Umbilical cord (tissue), 1 donor: ENCODE measurements at regions not wholly inside any gene's neighbourhood (a gene's known extent, or its start where the extent isn't known, plus 50 kb on each side); places are given as distances from the start of the nearest gene placed in this dataset.
"Not testable (repeated sequence)": the region's sequence is repeated elsewhere in the genome, so short reads cannot be mapped to it uniquely, and the experiment has no call there.

Source experiments
- DNase-seq: peaks from one replicate; pipeline ENCODE4 v3.0.0-alpha.2; 2015; ENCODE audit warnings: low spot score

DNA sequence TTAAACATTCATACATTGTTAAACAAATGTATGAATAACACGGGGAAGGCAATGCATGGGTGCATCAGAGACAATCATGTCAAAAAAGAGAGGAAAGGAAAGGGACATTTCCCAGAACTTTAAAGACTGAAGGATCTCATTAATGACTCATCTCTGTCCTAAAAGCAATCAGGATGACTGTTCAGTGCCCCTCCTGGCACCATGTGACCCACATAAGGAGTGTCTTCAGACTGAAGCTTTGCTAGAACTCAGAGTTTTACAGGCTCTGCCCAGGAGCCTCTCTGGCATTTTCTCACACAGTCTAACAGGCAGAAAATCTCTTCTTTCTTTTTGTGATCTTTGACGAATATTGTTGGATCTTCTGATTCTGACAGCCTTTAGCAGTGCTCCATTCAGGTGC lies 315.3 kb downstream of the OTUD1 start:
- DNase-seq = no peak

DNA sequence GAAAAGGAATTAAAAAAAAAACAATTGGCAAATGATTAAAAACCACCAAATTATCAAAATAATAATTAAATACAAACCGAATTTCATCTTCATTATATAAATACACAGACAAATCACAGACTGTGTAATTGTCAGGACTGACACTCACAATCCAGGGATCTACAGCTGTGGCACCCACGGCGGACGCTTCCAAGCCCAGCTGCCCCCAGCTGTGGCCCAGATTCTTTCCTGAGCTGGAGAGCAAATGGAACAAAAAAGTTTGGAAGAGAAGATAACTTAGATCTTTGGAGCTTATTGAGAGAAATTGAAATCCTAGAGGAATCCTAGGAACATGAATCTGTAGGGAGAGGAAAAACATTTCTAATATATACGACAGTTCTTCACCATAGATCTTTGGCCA lies 316.1 kb downstream of the OTUD1 start:
- DNase-seq = no peak

DNA sequence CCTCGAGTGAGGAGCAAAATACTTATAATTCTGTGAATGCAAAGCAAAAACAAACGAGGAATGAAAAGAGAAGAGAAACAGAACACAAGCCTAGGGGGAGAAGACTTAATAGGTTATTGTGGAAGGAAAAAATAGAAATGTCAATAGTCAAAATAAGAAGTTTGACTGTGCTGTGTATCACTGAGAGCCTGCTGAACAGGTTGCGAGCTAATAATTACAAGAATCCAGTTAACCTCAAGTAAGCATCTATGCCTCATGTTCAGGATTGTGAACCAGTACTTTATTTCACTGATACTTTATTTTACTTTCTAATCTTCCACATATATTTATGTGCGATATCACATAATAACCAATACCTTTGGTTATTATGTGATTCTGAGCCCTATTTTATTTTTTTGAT lies 316.7 kb downstream of the OTUD1 start:
- DNase-seq = no peak

DNA sequence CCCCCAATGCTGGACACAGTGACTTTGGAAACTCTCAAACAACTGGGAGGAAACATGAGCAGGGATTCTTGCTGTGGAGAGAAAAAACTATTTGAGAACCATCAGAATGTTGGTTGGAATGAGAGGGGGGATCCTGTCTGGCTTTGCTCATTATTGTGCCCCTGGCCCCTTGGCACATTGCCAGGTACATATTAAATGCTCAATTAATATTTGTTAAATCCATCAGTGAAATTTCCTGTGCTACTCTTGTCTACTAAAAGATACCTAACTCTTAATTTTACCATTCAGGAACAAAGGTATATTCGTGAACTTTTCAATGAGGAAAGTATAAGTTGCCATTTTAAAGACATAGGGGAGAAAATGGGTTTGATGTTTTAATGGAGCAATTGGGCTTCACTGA lies 329.4 kb downstream of the OTUD1 start:
- no peak for DNase-seq

DNA sequence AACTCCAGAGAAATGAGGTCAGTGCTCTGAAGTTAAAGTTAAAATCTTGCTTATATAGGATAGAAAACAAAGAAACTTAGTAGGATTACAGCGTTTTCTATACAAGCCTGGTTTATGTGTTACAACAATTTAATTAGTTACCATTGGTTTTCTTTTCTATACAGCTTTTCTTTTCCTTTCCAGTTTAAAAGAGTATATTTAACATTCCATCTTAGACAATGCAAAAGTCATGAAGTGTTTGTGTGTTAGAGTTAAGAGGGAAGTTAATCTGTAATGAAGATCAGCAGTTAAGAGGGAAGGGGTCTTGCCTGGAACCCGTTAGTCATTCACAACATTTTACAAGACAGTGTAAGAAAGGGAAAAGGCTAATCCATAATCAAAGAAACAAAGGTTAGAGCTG lies 338.3 kb downstream of the OTUD1 start:
- no peak for DNase-seq

DNA sequence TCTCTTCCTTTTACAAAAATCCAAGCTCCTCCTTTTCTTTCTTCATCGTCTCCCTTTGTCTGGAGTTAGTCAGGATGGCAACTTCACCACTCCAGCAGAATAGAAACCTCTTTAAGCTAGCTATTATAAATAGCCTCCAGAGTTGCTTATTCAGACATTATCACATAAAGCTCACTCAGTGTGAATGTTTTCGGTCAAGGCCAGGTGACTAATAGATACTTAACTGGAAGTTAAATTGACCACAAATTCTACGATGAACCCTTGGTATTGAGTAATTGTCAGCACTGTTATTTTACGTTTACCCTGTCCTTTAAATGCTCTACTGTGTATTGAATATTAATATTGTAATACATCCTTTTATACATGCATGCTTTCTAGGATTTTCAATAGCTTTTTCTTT lies 340.4 kb downstream of the OTUD1 start:
- no peak for DNase-seq

DNA sequence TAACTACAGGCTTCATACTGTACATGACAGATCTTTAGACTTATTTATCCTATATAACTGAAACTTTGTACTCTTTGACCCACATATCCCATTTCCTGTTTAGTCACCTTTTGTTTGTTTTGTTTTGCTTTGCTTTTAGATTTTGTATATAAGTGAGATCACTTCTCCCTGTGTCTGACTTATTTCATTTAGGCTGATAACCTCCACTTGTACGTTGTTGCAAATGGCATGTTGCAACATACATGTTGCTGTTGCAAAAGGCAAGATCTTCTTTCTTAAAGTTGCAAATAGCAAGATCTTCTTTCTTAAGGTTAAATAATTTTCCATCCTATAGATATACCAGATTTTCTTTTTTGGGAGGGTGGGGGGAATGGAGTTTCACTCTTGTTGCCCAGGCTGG lies 341.5 kb downstream of the OTUD1 start:
- no peak for DNase-seq

DNA sequence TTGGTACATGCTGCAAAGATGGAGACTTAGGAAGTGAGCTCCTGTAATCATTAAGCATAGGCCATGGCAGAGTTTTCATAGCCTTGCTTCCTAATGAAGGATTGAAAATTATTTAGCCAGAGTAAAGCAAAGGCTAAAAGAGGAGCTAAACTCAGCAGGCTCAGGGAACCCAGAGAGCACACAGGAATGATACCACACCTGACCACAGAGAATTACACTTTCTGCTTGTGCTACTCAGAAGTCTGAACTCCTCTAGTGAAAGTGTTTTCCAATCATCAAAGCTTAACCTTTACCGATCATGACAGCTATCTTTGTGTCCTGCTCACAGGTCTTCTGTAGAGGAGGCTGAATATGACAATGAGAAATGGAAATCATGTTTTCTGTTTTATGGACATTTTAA lies 347.7 kb downstream of the OTUD1 start:
- DNase-seq = no peak

DNA sequence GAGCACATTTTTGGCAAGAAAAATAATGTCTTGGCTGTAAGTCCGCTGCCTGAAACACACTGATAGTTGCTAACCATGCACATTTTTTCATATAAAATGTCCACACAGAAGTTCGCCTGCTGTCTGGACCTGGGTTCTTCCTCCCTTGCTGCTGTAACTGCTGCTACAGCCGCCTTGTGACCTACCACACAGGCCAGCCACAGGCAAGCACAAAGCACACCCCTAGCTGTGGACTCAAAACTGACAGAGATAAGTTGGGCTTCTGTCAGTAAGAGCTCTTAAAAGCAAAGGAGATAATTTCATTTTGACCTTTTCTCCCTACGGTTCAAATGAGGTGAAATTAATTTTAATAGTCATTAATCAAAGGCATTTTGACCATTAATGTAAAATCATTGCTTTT lies 354.7 kb downstream of the OTUD1 start:
- no peak for DNase-seq

DNA sequence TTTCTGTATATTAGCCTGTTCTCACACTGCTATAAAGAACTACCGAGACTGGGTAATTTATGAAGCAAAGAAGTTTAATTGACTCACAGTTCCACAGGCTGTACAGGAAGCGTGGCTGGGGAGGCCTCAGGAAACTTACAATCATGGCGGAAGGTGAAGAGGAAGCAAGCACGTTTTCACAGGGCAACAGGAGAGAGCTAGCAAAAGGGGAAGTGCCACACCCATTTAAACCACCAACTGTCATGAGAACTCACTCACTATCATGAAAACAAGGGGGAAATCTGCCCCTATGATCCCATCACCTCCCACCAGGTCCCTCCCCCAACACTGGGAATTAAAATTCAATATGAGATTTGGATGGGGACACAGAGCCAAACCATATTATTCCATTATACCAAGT lies 358.6 kb downstream of the OTUD1 start:
- DNase-seq = not testable (repeated sequence)

DNA sequence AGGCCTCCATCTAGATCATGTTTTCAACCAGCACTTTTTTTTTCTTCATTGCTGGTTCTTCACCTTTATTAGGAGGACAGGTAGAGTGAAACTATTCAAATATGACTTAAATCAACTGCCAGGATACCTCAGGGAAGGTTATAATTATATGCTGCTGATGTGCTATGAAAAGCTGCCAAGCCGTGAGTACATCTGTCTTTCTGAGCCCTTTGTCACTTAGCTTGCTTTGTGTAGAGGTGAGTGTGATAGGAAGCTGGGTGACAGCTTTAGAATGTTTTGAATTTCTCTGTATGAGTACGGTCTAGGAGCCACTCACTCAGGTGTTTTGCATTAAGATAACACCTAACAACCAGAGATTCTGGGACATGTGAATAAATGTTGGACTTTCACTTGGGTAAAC lies 365.2 kb downstream of the OTUD1 start:
- no peak for DNase-seq

DNA sequence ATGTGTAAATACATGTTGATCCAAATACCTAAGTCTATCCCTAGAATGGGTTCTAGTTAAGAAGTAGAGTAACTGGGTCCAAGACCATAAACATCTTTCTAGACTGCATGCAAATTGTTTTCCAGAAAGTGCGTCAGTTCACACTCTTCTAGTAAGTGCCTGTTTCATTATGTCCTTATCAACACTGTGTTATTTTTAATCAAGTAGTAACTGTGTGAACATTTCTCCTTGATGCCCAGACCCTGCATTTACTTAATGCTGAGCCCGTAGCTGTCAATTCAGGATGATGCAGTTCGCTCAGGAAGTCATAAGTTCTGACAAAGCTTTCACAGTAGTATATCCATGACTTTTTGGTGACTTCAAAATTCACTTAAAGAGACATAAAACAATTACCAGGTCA lies 374.8 kb downstream of the OTUD1 start:
- DNase-seq = no peak

DNA sequence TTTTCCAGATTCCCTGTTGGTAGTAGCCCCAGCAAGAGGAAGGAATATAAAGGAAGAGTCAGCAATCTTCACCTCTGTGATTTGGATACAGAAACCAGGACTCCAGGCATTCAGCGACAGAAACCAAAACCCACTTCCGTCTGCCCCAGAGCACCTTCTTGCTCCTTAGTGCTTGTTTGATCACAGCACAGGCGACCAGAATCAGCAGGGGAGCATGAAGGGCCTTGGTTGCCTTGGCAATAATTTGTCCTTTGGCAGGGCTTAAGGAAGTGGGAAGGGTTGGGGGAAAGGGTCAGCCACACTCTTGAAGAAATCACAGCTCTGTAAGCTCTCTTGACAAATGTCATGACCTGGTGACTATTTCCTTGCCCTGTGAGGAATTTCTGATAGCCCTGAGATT lies 379.6 kb downstream of the OTUD1 start:
- no peak for DNase-seq

DNA sequence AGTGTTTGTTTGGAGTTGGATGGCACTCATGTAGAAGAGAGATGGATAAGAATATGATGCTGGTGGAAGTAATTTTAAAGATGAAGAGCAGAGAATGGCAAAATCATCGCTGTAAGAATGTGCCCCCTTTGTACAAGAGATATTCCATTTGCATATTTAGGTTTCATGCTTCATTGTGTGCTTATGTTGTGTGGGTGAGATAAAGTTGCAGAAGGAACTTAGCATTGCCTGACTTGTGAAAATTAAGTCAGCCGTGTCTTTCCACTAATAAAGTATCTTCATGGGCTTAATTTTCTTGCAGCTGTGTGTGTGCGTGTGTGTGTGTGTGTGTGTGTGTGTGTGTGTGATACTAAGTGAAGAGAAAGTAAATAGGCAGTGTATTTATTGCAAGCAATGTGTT lies 381.9 kb downstream of the OTUD1 start:
- no peak for DNase-seq

DNA sequence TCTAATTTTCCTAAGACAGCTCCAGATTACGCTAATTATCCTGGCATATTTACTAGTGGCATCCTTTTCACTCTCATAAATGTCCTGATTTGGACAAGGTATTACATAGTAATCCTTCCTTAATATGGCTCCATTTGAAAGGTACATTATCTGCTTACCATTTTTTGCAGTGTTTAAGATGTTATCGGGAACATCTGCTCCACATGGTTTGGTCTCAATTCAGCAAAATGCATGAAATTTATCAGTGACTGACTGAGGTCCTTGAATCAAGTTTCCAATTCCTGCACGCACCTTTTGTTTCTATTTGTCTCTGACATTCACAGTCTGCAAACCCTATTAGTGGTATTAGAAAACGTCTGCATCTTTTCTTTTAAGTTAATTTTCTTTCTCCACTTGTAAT lies 384.1 kb upstream of the KIAA1217 start:
- DNase-seq = no peak

DNA sequence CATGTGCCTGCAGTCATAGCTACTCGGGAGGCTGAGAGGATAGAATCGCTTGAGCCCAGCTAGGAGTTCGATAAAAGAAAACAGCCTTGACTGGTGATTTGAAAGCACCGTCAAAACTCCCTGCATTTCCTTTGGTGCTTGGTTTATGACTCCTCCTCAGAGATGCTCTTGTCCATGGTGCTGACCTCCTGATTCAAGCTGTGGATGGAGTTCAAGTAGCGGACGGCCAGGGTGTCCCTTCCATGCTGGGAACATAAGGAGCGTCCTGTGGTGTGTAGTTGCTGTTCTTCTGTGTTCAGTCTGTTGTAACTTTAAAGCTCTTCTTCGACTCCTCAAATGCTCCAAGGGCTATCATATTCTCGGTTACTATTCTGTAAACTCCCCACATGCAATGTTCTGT lies 382.5 kb upstream of the KIAA1217 start:
- peak; percentile 58 for DNase-seq

DNA sequence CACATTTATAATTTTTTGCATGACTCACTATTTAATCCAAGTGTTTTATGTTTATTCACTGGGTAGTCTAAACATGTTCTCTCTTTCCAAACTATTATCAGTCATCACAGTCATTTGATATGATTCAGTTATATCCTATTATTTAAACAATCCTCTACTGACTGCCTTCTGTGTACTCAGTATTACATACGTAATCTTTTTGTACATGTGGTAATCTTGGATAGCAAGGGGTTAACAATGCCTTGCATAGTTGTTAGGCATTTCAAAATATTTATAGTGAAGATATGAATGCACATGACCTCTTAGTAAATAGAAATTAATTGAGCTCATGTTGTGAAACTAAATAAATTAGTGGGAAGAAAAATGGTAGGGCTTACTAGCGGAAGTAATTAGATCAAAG lies 379.4 kb upstream of the KIAA1217 start:
- DNase-seq = no peak

DNA sequence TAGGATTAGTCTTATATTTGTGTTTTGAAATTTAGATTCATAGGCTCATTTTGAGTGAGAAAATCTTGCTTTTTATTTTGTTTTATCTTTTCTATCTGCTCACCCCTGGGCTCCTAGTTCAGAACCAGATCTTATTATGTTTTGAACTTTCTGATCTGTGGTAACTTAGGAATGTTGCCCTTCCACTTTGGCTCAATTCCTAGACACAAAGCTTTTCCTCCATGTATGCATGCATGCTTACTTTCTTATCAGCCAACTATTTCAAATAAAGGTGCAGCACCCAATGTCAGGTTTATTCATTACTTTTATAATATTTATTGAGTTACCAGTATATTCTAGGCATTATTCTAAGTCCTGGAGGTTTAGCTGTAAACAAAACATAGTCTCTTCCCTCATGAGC lies 374.8 kb upstream of the KIAA1217 start:
- peak; percentile 1 for DNase-seq

DNA sequence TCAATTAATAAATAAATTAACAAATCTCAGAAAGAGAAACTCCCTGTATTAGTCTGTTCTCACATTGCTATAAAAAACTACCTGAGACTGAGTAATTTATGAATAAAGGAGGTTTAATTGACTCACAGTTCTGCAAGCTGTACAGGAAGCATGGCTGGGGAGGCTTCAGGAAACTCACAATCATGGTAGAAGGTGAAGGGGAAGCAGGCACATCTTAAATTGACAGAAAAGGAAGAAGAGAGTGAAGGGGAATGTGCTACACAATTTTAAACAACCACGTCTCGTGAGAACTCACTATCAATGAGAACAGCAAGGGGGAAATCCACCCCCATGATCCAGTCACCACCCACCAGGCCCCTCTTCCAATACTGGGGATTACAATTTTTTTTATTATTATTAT lies 358.3 kb upstream of the KIAA1217 start:
- DNase-seq = no peak

DNA sequence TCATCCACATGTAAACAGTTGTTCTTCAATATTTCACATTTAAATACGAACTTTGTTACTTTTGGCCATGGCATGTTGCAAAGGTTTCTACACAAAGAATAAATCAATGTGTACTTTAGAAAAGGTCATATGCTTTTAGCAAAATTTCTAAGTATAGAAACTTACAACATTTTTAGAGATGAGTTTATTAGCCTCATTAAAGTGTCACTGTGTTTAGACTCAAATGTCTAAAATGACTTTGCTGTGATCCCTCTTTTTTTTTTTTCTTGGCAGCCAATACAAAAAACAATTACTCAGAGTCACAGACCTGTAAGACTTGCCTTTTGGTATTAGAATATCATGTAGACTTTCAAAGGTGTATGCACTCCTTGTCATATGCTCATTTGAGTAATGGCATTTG lies 349.3 kb upstream of the KIAA1217 start:
- DNase-seq = no peak

DNA sequence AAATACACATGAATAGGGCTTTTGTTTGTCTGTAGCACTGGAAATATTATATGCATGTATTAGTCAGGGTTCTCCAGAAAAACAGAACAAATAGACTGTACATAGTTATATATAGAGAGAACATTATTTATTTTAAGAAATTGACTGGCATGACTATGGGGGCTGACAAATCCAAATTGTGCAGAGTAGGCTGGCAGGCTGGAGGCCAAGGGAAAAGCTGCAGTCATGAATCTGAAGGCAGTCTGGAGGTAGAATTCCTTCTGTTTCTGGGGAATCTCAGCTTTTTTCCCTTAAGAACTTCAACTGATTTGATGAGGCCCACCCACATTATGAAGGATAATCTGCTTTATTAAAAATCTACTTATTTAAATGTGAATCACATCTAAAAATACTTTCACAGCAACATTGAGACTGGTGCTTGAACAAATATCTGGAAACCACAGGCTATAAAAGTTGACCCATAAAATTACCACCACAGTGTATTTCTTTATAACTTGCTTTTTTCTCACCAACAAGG lies 344.2 kb upstream of the KIAA1217 start:
- DNase-seq = no peak

DNA sequence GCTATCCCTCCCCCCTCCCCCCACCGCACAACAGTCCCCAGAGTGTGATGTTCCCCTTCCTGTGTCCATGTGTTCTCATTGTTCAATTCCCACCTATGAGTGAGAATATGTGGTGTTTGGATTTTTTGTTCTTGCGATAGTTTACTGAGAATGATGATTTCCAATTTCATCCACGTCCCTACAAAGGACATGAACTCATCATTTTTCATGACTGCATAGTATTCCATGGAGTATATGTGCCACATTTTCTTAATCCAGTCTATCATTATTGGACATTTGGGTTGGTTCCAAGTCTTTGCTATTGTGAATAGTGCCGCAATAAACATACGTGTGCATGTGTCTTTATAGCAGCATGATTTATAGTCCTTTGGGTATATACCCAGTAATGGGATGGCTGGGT lies 342.0 kb upstream of the KIAA1217 start:
- DNase-seq = not testable (repeated sequence)

DNA sequence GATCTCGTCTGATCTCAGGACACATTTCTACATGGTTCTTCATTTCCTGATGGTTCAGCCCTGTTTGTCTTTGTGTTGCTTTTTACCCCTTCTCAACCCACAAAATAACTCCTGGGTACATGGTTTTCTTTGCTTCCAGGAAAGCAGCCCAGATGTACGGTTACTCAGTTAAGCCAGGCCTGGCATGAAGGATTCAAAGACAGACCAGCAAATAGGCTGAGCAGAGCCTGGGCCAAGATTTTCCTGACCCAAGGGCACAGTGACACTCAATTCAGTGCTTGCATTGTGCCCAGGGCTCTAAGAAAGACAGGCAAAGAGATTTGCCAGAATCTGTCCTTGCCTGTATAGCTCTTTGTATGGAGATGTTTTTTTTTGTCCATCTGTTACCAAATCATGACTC lies 340.8 kb upstream of the KIAA1217 start:
- no peak for DNase-seq

DNA sequence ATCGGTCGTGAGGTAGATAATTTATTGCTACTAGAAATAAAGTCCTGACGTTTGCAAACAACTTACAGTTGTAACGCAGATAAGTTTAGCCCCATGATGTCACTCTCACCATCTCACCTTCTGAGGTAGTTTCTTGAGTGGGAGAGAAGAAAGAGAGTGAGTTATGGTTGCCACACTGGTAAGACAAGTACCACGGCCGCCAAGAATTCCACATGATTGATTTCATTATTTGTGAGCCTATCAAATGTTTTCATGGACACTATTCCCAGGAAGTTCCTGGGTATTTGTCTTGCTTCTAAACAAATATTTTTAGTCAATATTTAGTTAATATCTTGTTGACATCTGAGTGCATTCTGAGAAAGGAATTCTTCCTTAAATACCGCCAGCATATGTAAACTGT lies 339.4 kb upstream of the KIAA1217 start:
- DNase-seq = no peak

DNA sequence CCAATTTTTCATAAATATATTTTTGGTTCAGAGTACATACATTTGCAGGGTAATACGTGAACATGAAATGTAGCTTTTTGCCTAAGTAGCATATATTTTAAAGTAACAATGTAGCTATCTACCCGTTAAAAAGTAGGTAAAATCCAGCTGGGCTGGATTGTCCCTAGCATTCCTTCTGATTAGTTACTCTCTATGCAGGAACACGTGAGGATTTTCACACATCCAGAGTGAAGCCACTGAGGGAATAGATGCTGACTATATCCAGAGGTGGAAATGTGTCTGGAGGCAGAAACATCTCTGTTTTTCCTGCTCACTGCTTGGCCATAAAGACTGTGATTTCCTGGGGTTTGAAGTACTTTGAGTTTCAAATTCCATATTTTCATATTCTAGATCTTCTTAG lies 338.9 kb upstream of the KIAA1217 start:
- DNase-seq = no peak
